ENCODE measurements at regions not wholly inside any gene's neighbourhood (a gene's known extent, or its start where the extent isn't known, plus 50 kb on each side); places are given as distances from the start of the nearest gene placed in this dataset.

GRCh38 chr7:131893631-131894340 lies 337.4 kb upstream of the PODXL start:
- no peaks in the 10 kb centered on the region for H3K36me3 Mint-ChIP-seq (ENCODE audit: low read depth)
- intact Hi-C loops (cut with micrococcal nuclease), result no loop called here
- H3K27me3 Mint-ChIP-seq, result peaks cover 5% of the 10 kb centered on the region
- no peak overlapping the region for H3K27ac Mint-ChIP-seq
- H3K4me3 Mint-ChIP-seq, result no peak overlapping the region
- ChIA-PET CTCF (no interaction called here), POLR2A (no interaction called here)
- no peak for TF ChIP-seq CTCF (IDR thresholded peaks at IDR 0.05)
- no peaks in the 10 kb centered on the region for H3K4me1 Mint-ChIP-seq
- no peaks in the 10 kb centered on the region for H3K9me3 Mint-ChIP-seq
- ATAC-seq (ENCODE audit: low read depth) (no peak), DNase-seq (no peak)

GRCh38 chr7:131890176-131890575 lies 333.7 kb upstream of the PODXL start:
- H3K4me1 Mint-ChIP-seq, result no peaks in the 10 kb centered on the region
- H3K27ac Mint-ChIP-seq, result no peak overlapping the region
- no peak overlapping the region for H3K4me3 Mint-ChIP-seq
- ATAC-seq (ENCODE audit: low read depth) (no peak), DNase-seq (no peak)
- intact Hi-C loops (cut with micrococcal nuclease), result no loop called here
- no peaks in the 10 kb centered on the region for H3K27me3 Mint-ChIP-seq
- CTCF ChIA-PET, result no interaction called here
- no peak for TF ChIP-seq CTCF (IDR thresholded peaks at IDR 0.05)
- peaks cover 14% of the 10 kb centered on the region for H3K9me3 Mint-ChIP-seq
- POLR2A ChIA-PET, result no interaction called here
- no peaks in the 10 kb centered on the region for H3K36me3 Mint-ChIP-seq (ENCODE audit: low read depth)

GRCh38 chr7:131889572-131890150 lies 333.2 kb upstream of the PODXL start:
- ChIA-PET POLR2A (no interaction called here), CTCF (no interaction called here)
- Mint-ChIP-seq H3K27me3 (no peaks in the 10 kb centered on the region), H3K9me3 (peaks cover 14% of the 10 kb centered on the region), H3K4me3 (no peak overlapping the region), H3K36me3 (ENCODE audit: low read depth) (no peaks in the 10 kb centered on the region), H3K27ac (no peak overlapping the region), H3K4me1 (no peaks in the 10 kb centered on the region)
- intact Hi-C loops (cut with micrococcal nuclease), result no loop called here
- TF ChIP-seq CTCF (IDR thresholded peaks at IDR 0.05), result no peak
- no peak for DNase-seq
- no peak for ATAC-seq (ENCODE audit: low read depth)

- intact Hi-C loops (cut with micrococcal nuclease), result no loop called here
- Mint-ChIP-seq H3K4me3 (no peak overlapping the region), H3K4me1 (no peaks in the 10 kb centered on the region), H3K9me3 (peaks cover 14% of the 10 kb centered on the region), H3K36me3 (ENCODE audit: low read depth) (no peaks in the 10 kb centered on the region), H3K27me3 (peaks cover 2% of the 10 kb centered on the region), H3K27ac (no peak overlapping the region)
- POLR2A ChIA-PET, result no interaction called here
- ATAC-seq (ENCODE audit: low read depth), result no peak
- no peak for TF ChIP-seq CTCF (IDR thresholded peaks at IDR 0.05)
- CTCF ChIA-PET, result no interaction called here
- no peak for DNase-seq
Observed at GRCh38 chr7:131883769-131884168, 327.3 kb upstream of the PODXL start.

GRCh38 chr7:131883196-131883595 lies 326.8 kb upstream of the PODXL start:
- H3K4me1 Mint-ChIP-seq, result no peaks in the 10 kb centered on the region
- DNase-seq (no peak), ATAC-seq (ENCODE audit: low read depth) (no peak)
- CTCF ChIA-PET, result no interaction called here
- H3K36me3 Mint-ChIP-seq (ENCODE audit: low read depth), result no peaks in the 10 kb centered on the region
- TF ChIP-seq CTCF (IDR thresholded peaks at IDR 0.05), result no peak
- no peak overlapping the region for H3K27ac Mint-ChIP-seq
- H3K4me3 Mint-ChIP-seq, result no peak overlapping the region
- POLR2A ChIA-PET, result no interaction called here
- H3K9me3 Mint-ChIP-seq, result peaks cover 14% of the 10 kb centered on the region
- H3K27me3 Mint-ChIP-seq, result peaks cover 2% of the 10 kb centered on the region
- intact Hi-C loops (cut with micrococcal nuclease), result no loop called here
